ENCODE measurements at regions not wholly inside any gene's neighbourhood (a gene's known extent, or its start where the extent isn't known, plus 50 kb on each side); places are given as distances from the start of the nearest gene placed in this dataset.

DNA sequence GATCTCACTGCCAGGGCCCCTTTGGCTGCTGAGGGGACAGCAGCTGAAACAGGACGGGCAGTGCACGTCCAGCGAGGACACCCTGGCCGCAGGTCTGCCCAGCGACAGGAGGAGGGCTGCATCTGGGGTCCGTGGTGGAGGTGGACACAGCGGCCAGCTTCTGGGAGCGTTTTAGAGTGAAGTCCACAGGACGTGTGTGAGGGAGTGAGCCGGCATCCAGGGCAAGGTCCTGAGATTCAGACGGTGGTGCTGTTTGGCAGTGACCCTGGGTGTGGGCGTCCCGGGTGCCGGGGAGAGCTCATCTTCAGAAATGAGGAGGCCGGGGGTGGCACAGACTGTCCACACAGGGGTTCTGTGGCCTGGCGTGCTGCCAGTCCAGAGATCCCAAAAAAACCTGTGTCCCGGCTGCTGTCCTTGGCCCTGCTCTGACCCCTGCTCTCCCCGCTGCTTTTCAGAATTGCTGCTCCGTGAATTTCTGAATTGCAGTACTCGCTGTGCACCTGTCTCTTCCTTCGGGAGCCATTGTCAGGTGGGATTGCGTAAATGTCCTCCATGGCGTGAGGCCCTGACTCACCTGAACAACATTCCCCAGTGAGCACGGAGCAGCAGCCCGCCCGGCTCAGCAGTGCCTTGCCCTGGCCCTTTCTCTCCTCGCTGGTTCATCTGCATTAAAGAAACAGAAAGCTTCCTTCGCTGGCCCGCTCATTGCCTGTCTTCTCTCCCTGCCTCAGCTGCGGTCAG is 183.5 kb upstream of the C14orf180 start:
- no peak overlapping the region for H3K9ac ChIP-seq (ENCODE audit: low read length)
- H3K4me3 ChIP-seq (replicated peaks in 1 of 2; ENCODE audit: low read depth in 1 of 2, low read length in 2 of 2): no peak overlapping the region
- ChIA-PET CTCF (no interaction called here), POLR2A (no interaction called here), RAD21 (ENCODE audit: low non-redundant PET in 1 of 2, low total read pairs in 2 of 2, uncharacterized antibody in 2 of 2, unreplicated experiment in 2 of 2) (no interaction called here)
- H3K36me3 ChIP-seq (ENCODE audit: control insufficient read depth in 1 of 2, insufficient read depth in 2 of 2, low read length in 2 of 2): no peaks in the 10 kb centered on the region
- ATAC-seq: no peak
- H3K27me3 ChIP-seq (ENCODE audit: insufficient read depth, low read length): peaks cover 5% of the 10 kb centered on the region; the same call in 1 of the 2 replicates
- H3K4me1 ChIP-seq (ENCODE audit: control insufficient read depth in 1 of 2, insufficient read depth in 2 of 2, low read length in 2 of 2): no peaks in the 10 kb centered on the region
- intact Hi-C loops (cut with micrococcal nuclease): no loop called here
- H3K27ac ChIP-seq (ENCODE audit: low read depth, low read length): no peak overlapping the region
- H3K4me2 ChIP-seq (ENCODE audit: low read length): no peak overlapping the region
- no peaks in the 10 kb centered on the region for H3K79me2 ChIP-seq (ENCODE audit: insufficient read depth, low read length)
- H3K9me3 ChIP-seq (ENCODE audit: control insufficient read depth in 1 of 2, insufficient read depth in 1 of 2, low read depth in 1 of 2, low read length in 2 of 2): peaks cover 0 to 3% of the 10 kb centered on the region in 2 experiments; a peak in 1 of 4 replicates
- H2AFZ ChIP-seq (ENCODE audit: low read depth, low read length, poor library complexity, severe bottlenecking): no peak overlapping the region
- DNase-seq (ENCODE audit: low read depth, low spot score): no peak
- no peaks in the 10 kb centered on the region for H4K20me1 ChIP-seq (ENCODE audit: insufficient read depth)
- H3K9me2 ChIP-seq (ENCODE audit: insufficient read depth): no peaks in the 10 kb centered on the region
- BruUV-seq (replicated peaks): no TSS peak
- no peak for TF ChIP-seq CBX3 (IDR thresholded peaks at IDR 0.05; ENCODE audit: low read depth)
- TF ChIP-seq EZH2phosphoT487 (IDR thresholded peaks at IDR 0.05; ENCODE audit: borderline replicate concordance): no peak
- TF ChIP-seq SIN3A (IDR thresholded peaks at IDR 0.05; ENCODE audit: low read depth): no peak
- TF ChIP-seq, protein P1, sequence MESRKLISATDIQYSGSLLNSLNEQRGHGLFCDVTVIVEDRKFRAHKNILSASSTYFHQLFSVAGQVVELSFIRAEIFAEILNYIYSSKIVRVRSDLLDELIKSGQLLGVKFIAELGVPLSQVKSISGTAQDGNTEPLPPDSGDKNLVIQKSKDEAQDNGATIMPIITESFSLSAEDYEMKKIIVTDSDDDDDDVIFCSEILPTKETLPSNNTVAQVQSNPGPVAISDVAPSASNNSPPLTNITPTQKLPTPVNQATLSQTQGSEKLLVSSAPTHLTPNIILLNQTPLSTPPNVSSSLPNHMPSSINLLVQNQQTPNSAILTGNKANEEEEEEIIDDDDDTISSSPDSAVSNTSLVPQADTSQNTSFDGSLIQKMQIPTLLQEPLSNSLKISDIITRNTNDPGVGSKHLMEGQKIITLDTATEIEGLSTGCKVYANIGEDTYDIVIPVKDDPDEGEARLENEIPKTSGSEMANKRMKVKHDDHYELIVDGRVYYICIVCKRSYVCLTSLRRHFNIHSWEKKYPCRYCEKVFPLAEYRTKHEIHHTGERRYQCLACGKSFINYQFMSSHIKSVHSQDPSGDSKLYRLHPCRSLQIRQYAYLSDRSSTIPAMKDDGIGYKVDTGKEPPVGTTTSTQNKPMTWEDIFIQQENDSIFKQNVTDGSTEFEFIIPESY (IDR thresholded peaks at IDR 0.05; ENCODE audit: extremely low read depth, insufficient replicate concordance, low read length): no peak
- TF ChIP-seq ELF1 (IDR thresholded peaks at IDR 0.05; ENCODE audit: borderline replicate concordance, low read depth): no peak
- no peak for TF ChIP-seq POLR2AphosphoS5 (IDR thresholded peaks at IDR 0.05; ENCODE audit: low read depth, low read length)
- TF ChIP-seq, protein P2, sequence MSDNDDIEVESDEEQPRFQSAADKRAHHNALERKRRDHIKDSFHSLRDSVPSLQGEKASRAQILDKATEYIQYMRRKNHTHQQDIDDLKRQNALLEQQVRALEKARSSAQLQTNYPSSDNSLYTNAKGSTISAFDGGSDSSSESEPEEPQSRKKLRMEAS (IDR thresholded peaks at IDR 0.05): no peak
- TF ChIP-seq, protein P3, sequence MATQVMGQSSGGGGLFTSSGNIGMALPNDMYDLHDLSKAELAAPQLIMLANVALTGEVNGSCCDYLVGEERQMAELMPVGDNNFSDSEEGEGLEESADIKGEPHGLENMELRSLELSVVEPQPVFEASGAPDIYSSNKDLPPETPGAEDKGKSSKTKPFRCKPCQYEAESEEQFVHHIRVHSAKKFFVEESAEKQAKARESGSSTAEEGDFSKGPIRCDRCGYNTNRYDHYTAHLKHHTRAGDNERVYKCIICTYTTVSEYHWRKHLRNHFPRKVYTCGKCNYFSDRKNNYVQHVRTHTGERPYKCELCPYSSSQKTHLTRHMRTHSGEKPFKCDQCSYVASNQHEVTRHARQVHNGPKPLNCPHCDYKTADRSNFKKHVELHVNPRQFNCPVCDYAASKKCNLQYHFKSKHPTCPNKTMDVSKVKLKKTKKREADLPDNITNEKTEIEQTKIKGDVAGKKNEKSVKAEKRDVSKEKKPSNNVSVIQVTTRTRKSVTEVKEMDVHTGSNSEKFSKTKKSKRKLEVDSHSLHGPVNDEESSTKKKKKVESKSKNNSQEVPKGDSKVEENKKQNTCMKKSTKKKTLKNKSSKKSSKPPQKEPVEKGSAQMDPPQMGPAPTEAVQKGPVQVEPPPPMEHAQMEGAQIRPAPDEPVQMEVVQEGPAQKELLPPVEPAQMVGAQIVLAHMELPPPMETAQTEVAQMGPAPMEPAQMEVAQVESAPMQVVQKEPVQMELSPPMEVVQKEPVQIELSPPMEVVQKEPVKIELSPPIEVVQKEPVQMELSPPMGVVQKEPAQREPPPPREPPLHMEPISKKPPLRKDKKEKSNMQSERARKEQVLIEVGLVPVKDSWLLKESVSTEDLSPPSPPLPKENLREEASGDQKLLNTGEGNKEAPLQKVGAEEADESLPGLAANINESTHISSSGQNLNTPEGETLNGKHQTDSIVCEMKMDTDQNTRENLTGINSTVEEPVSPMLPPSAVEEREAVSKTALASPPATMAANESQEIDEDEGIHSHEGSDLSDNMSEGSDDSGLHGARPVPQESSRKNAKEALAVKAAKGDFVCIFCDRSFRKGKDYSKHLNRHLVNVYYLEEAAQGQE (IDR thresholded peaks at IDR 0.05; ENCODE audit: low read depth): no peak
- no peak for TF ChIP-seq FOSL1 (IDR thresholded peaks at IDR 0.05; ENCODE audit: low read depth)
- no peak for TF ChIP-seq POLR2A (IDR thresholded peaks at IDR 0.05; ENCODE audit: borderline replicate concordance, extremely low read depth, insufficient read depth, insufficient read length)
- TF ChIP-seq CEBPB (IDR thresholded peaks at IDR 0.05; ENCODE audit: low read depth): no peak
